ENCODE measurements at regions not wholly inside any gene's neighbourhood (a gene's known extent, or its start where the extent isn't known, plus 50 kb on each side); places are given as distances from the start of the nearest gene placed in this dataset.

GRCh38 chr1:91092503-91092902 lies 70.7 kb upstream of the ZNF644 start:
- no peak for TF ChIP-seq CTCF (conservative IDR thresholded peaks at IDR 0.05)
- TF ChIP-seq EZH2 (IDR thresholded peaks at IDR 0.05; ENCODE audit: low read depth), result no peak

Measured in PC-9 (cell line).